ENCODE measurements at regions not wholly inside any gene's neighbourhood (a gene's known extent, or its start where the extent isn't known, plus 50 kb on each side); places are given as distances from the start of the nearest gene placed in this dataset.
A peak's percentile ranks its signal among the peaks of the same experiment; 100 is the strongest.

DNA sequence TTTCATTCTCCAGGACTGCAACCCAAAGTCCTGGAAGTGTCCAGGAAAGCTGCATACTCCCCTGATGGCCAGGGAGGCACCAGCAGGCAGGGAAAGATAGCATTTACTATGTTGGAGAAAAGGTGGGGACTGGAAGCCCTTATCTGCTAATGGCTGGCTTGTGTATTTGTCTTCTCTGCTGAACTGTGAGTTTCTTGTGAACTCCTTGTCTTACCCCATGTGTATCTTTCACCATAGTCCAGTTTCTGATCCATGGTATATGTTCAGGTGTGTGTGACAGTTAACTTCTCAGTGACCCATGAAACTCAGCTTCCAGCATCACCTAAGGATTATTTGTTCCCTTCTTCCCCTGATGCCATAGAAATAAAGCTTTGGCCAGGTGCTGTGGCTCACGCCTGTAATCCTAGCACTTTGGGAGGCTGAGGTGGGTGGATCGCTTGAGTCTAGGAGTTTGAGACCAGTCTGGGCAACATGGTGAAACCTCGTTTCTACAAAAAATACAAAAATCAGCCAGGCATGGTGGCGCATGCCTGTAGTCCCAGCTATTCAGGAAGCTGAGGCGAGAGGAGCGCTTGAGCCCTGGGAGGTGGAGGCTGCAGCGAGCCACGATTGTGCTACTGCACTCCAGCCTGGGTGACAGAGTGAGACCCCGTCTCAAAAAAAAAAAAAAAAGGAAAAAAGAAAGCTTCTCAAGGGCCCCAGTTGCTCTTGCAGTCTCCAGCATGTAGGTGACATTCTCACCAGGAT is 112.8 kb upstream of the MAP4K3 start:
- Histone ChIP-seq H3K9ac (ENCODE audit: insufficient read depth, low read depth, low read length) (peak overlapping the region; percentile 34; the same call in 1 of the 2 replicates), H3K36me3 (replicated peaks in 1 of 2; ENCODE audit: control insufficient read depth in 1 of 2, insufficient read depth in 2 of 2, low read length in 2 of 2) (0 out of 5 replicates have a peak, but pooled peaks cover 0 to 3% of the 10 kb centered on the region in 2 experiments), H3K27me3 (ENCODE audit: control insufficient read depth in 1 of 2, insufficient read depth in 2 of 2, low read length in 2 of 2) (no peaks in the 10 kb centered on the region), H3K9me3 (ENCODE audit: low read length) (peaks cover 12% of the 10 kb centered on the region), H2AFZ (ENCODE audit: low read length) (no peak overlapping the region), H3K4me2 (ENCODE audit: low read depth, low read length) (peak overlapping the region; percentile 32), H3K27ac (ENCODE audit: extremely low read length, insufficient read depth, low read length) (peak overlapping the region; percentile 72), H3K4me3 (replicated peaks in 1 of 3; ENCODE audit: insufficient read depth in 1 of 3, low read depth in 2 of 3, low read length in 3 of 3) (no peak overlapping the region; a peak in 1 of 6 replicates), H3K4me1 (ENCODE audit: insufficient read depth, low read length) (peaks cover 77% of the 10 kb centered on the region), H4K20me1 (ENCODE audit: insufficient read depth, low read length) (no peaks in the 10 kb centered on the region), H3K79me2 (ENCODE audit: insufficient read depth, low read length) (no peaks in the 10 kb centered on the region)
- 79% methylated on average over 9 of the region's 9 CpGs for WGBS (ENCODE audit: low lambda C conversion rate)
- no TSS peak for BruUV-seq (replicated peaks)
- in situ Hi-C loops (cut with HindIII; ENCODE audit: extremely low pct_ligation_motif_present, low pct_unique_long_range_greater_than_20kb) (loop anchor here (5.0 kb wide), 1 partner anchor 33 kb away; no protein-coding TSS in a partner anchor), intact Hi-C loops (cut with micrococcal nuclease; ENCODE audit: unreplicated experiment) (loop anchor here (1.0 to 2.0 kb wide), 4 partner anchors 9 to 171 kb away; no protein-coding TSS in a partner anchor)
- no peak for DNase-seq (ENCODE audit: low spot score)
- ChIA-PET CTCF (ENCODE audit: low intra/inter-chr PET ratio, low total read pairs) (no interaction called here), POLR2A (interaction anchor here (0.9 to 3.1 kb wide), 9 partner anchors 9 to 49 kb away, joined by 3 to 31 read pairs (median 7); no protein-coding TSS in a partner anchor)
- ATAC-seq: peak; percentile 32
- FAIRE-seq: no peak
- no peak for TF ChIP-seq SP2 (CRISPR knock-in tag; IDR thresholded peaks at IDR 0.05)
- peak; percentile 35; the same call in 1 of the 2 replicates for TF ChIP-seq HNF4A (CRISPR knock-in tag; IDR thresholded peaks at IDR 0.05)
- TF ChIP-seq GATAD2A (CRISPR knock-in tag; IDR thresholded peaks at IDR 0.05): 0 out of 2 replicates have a peak, but pooled peaks have one; percentile 14
- TF ChIP-seq ZNF441 (CRISPR knock-in tag; IDR thresholded peaks at IDR 0.05; ENCODE audit: borderline replicate concordance): 0 out of 2 replicates have a peak, but pooled peaks have one; percentile 38
- peak; percentile 35; the same call in 1 of the 2 replicates for TF ChIP-seq ZFP82 (CRISPR knock-in tag; IDR thresholded peaks at IDR 0.05; ENCODE audit: borderline replicate concordance)
- TF ChIP-seq ZNF292 (CRISPR knock-in tag; IDR thresholded peaks at IDR 0.05; ENCODE audit: borderline replicate concordance, low read depth): peak; percentile 48; the same call in 1 of the 2 replicates
- 0 out of 2 replicates have a peak, but pooled peaks have one; percentile 33 for TF ChIP-seq ISL2 (CRISPR knock-in tag; IDR thresholded peaks at IDR 0.05)
- 0 out of 2 replicates have a peak, but pooled peaks have one; percentile 29 for TF ChIP-seq ZNF546 (CRISPR knock-in tag; conservative IDR thresholded peaks at IDR 0.05)
- 0 out of 2 replicates have a peak, but pooled peaks have one; percentile 54 for TF ChIP-seq ZNF124 (CRISPR knock-in tag; IDR thresholded peaks at IDR 0.05)
- TF ChIP-seq NR2F6 (IDR thresholded peaks at IDR 0.05): no peak
- TF ChIP-seq NR2F6 (CRISPR knock-in tag; IDR thresholded peaks at IDR 0.05): no peak
- TF ChIP-seq, protein P1, sequence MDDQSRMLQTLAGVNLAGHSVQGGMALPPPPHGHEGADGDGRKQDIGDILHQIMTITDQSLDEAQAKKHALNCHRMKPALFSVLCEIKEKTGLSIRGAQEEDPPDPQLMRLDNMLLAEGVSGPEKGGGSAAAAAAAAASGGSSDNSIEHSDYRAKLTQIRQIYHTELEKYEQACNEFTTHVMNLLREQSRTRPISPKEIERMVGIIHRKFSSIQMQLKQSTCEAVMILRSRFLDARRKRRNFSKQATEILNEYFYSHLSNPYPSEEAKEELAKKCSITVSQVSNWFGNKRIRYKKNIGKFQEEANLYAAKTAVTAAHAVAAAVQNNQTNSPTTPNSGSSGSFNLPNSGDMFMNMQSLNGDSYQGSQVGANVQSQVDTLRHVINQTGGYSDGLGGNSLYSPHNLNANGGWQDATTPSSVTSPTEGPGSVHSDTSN (CRISPR knock-in tag; IDR thresholded peaks at IDR 0.05; ENCODE audit: borderline replicate concordance): no peak
- TF ChIP-seq ZIK1 (CRISPR knock-in tag; IDR thresholded peaks at IDR 0.05; ENCODE audit: borderline replicate concordance, low read depth): no peak
- 0 out of 2 replicates have a peak, but pooled peaks have one; percentile 17 for TF ChIP-seq ZNF775 (CRISPR knock-in tag; IDR thresholded peaks at IDR 0.05; ENCODE audit: borderline replicate concordance)
- no peak for TF ChIP-seq MYC (CRISPR knock-in tag; IDR thresholded peaks at IDR 0.05; ENCODE audit: borderline replicate concordance)
- TF ChIP-seq FOXA3 (CRISPR knock-in tag; IDR thresholded peaks at IDR 0.05): peak; percentile 22; the same call in 1 of the 2 replicates
- peak; percentile 70; the same call in 1 of the 2 replicates for TF ChIP-seq SAFB2 (CRISPR knock-in tag; IDR thresholded peaks at IDR 0.05; ENCODE audit: borderline replicate concordance, low read depth)
- TF ChIP-seq, protein P2, sequence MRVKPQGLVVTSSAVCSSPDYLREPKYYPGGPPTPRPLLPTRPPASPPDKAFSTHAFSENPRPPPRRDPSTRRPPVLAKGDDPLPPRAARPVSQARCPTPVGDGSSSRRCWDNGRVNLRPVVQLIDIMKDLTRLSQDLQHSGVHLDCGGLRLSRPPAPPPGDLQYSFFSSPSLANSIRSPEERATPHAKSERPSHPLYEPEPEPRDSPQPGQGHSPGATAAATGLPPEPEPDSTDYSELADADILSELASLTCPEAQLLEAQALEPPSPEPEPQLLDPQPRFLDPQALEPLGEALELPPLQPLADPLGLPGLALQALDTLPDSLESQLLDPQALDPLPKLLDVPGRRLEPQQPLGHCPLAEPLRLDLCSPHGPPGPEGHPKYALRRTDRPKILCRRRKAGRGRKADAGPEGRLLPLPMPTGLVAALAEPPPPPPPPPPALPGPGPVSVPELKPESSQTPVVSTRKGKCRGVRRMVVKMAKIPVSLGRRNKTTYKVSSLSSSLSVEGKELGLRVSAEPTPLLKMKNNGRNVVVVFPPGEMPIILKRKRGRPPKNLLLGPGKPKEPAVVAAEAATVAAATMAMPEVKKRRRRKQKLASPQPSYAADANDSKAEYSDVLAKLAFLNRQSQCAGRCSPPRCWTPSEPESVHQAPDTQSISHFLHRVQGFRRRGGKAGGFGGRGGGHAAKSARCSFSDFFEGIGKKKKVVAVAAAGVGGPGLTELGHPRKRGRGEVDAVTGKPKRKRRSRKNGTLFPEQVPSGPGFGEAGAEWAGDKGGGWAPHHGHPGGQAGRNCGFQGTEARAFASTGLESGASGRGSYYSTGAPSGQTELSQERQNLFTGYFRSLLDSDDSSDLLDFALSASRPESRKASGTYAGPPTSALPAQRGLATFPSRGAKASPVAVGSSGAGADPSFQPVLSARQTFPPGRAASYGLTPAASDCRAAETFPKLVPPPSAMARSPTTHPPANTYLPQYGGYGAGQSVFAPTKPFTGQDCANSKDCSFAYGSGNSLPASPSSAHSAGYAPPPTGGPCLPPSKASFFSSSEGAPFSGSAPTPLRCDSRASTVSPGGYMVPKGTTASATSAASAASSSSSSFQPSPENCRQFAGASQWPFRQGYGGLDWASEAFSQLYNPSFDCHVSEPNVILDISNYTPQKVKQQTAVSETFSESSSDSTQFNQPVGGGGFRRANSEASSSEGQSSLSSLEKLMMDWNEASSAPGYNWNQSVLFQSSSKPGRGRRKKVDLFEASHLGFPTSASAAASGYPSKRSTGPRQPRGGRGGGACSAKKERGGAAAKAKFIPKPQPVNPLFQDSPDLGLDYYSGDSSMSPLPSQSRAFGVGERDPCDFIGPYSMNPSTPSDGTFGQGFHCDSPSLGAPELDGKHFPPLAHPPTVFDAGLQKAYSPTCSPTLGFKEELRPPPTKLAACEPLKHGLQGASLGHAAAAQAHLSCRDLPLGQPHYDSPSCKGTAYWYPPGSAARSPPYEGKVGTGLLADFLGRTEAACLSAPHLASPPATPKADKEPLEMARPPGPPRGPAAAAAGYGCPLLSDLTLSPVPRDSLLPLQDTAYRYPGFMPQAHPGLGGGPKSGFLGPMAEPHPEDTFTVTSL (CRISPR knock-in tag; IDR thresholded peaks at IDR 0.05; ENCODE audit: borderline replicate concordance): no peak
